B cell (primary cell): ENCODE measurements at regions not wholly inside any gene's neighbourhood (a gene's known extent, or its start where the extent isn't known, plus 50 kb on each side); places are given as distances from the start of the nearest gene placed in this dataset.

Experiments
- ATAC-seq: fragments of 200-7000 bp; cut with Tn5 transposase; one replicate; pipeline ENCODE4 v1.10.0; 2021; ENCODE audit warnings: low read depth, mild to moderate bottlenecking, moderate number of reproducible peaks, moderate library complexity
- CTCF ChIA-PET: fragments of 350-600 bp; sonication (Branson Sonifier 250); formaldehyde crosslinking; loops from one replicate; lab custom pipeline; 2021; ENCODE audit warnings: antibody characterized with exemption, inconsistent platforms; lab: Charles Lee
- POLR2A ChIA-PET: fragments of 350-600 bp; sonication (Branson Sonifier 250); formaldehyde crosslinking; loops from one replicate; lab custom pipeline; 2021; ENCODE audit warnings: antibody characterized with exemption; lab: Charles Lee
- DNase-seq: peaks from one replicate; pipeline ENCODE4 v3.0.0; 2013
- H2AFZ ChIP-seq: 2 replicates; pipeline ENCODE4 v1.6.1; 2012; ENCODE audit warnings: mild to moderate bottlenecking, low read depth, low read length; ENCODE audit not compliant: insufficient read depth, poor library complexity, severe bottlenecking
- H3K27ac ChIP-seq, 2 donors: 1 replicate in 1 of 2; 2 replicates in 1 of 2; pipeline ENCODE4 v1.5.1; 2012 to 2013; ENCODE audit warnings: low read length in 2 of 2, mild to moderate bottlenecking in 2 of 2, moderate library complexity in 1 of 2
- H3K27me3 ChIP-seq, 4 experiments: fragments of 200-600 bp in 1 of 4; sonication (generic) in 1 of 4; replicated peaks in 1 of 4; 1 replicate in 2 of 4; 2 replicates in 2 of 4; pipeline versions ENCODE4 v1.6.1 to v1.7.0; 2013 to 2016; ENCODE audit warnings: low read length in 3 of 4, mild to moderate bottlenecking in 2 of 4, mixed read lengths in 1 of 4, moderate library complexity in 1 of 4; ENCODE audit not compliant: insufficient read depth in 4 of 4, control insufficient read depth in 3 of 4; ENCODE audit errors: control extremely low read depth in 1 of 4
- H3K36me3 ChIP-seq, 2 experiments: replicated peaks in 1 of 2; 1 replicate in 1 of 2; 2 replicates in 1 of 2; pipeline versions ENCODE4 v1.6.1 to v1.7.1; 2013; ENCODE audit warnings: low read length in 1 of 2; ENCODE audit not compliant: insufficient read depth in 2 of 2, control insufficient read depth in 1 of 2; ENCODE audit errors: control extremely low read depth in 1 of 2, extremely low read depth in 1 of 2
- H3K4me1 ChIP-seq, 2 donors: fragments of 200-600 bp in 1 of 2; sonication (generic) in 1 of 2; 1 replicate in 1 of 2; 2 replicates in 1 of 2; pipeline versions ENCODE4 v1.5.1 to v1.6.1; 2013 to 2017; ENCODE audit warnings: low read length in 2 of 2; ENCODE audit not compliant: control insufficient read depth in 2 of 2, insufficient read depth in 2 of 2
- H3K4me2 ChIP-seq: replicated peaks from 2 replicates; pipeline ENCODE3; 2012; ENCODE audit warnings: mild to moderate bottlenecking, low read depth, low read length; ENCODE audit not compliant: poor library complexity, severe bottlenecking
- H3K4me3 ChIP-seq, 5 experiments: fragments of 200-600 bp in 1 of 5; sonication (generic) in 1 of 5; 1 replicate in 3 of 5; 2 replicates in 2 of 5; pipeline versions ENCODE4 v1.5.1 to v1.7.0; 2011 to 2016; ENCODE audit warnings: low read length in 4 of 5, mild to moderate bottlenecking in 4 of 5, low read depth in 2 of 5, control low read depth in 1 of 5, moderate library complexity in 1 of 5; ENCODE audit not compliant: insufficient read depth in 1 of 5; ENCODE audit errors: control extremely low read depth in 1 of 5, extremely low read depth in 1 of 5
- H3K79me2 ChIP-seq: fragments of 200-600 bp; sonication (generic); one replicate; pipeline ENCODE4 v1.6.0; 2016; ENCODE audit warnings: low read length; ENCODE audit not compliant: control insufficient read depth, insufficient read depth
- H3K9ac ChIP-seq: fragments of 200-600 bp; sonication (generic); 2 replicates; pipeline ENCODE4 v1.6.1; 2017; ENCODE audit warnings: mild to moderate bottlenecking, low read length, moderate library complexity
- H3K9me3 ChIP-seq, 3 donors: one replicate each; pipeline versions ENCODE4 v1.6.1 to v1.7.1; 2013; ENCODE audit warnings: low read length in 2 of 3; ENCODE audit not compliant: control insufficient read depth in 2 of 3, insufficient read depth in 1 of 3; ENCODE audit errors: control extremely low read depth in 1 of 3
- H4K20me1 ChIP-seq: 2 replicates; pipeline ENCODE4 v1.6.0; 2012; ENCODE audit warnings: mild to moderate bottlenecking, low read length; ENCODE audit not compliant: insufficient read depth, control insufficient read depth, poor library complexity, severe bottlenecking
- H3K27ac Mint-ChIP-seq: one replicate; pipeline ENCODE4 v1.8.0; 2021; ENCODE audit warnings: mixed read lengths
- H3K27me3 Mint-ChIP-seq: one replicate; pipeline ENCODE4 v1.8.0; 2021; ENCODE audit warnings: mixed read lengths
- H3K4me1 Mint-ChIP-seq: one replicate; pipeline ENCODE4 v1.8.0; 2021; ENCODE audit warnings: mixed read lengths
- H3K4me3 Mint-ChIP-seq: one replicate; pipeline ENCODE4 v1.8.0; 2021; ENCODE audit warnings: mixed read lengths
- H3K9me3 Mint-ChIP-seq: one replicate; pipeline ENCODE4 v1.8.0; 2022; ENCODE audit warnings: mixed read lengths; ENCODE audit not compliant: insufficient read depth
- EZH2 ChIP-seq: IDR thresholded peaks from 2 replicates; pipeline ENCODE4 v1.6.1; 2012; ENCODE audit warnings: borderline replicate concordance, low read depth, mild to moderate bottlenecking, moderate library complexity, low read length; ENCODE audit not compliant: insufficient read depth, poor library complexity, severe bottlenecking
- WGBS: methylation state at CpG from one replicate; pipeline ENCODE4 v1.1.5; 2013; ENCODE audit warnings: missing lambda C conversion rate; ENCODE audit not compliant: insufficient coverage; 5-methylcytosine and 5-hydroxymethylcytosine counted together
- intact Hi-C: fragments of 100-400 bp; cut with micrococcal nuclease; formaldehyde crosslinking; loops from one replicate; pipeline ENCODE4 v1.10.0; 2022
- TF ChIP-seq, protein P1 (sequence below): fragments of 200-600 bp; IDR thresholded peaks from one replicate; pipeline ENCODE4 v1.8.0; 2022; ENCODE audit warnings: antibody characterized with exemption, mild to moderate bottlenecking

DNA sequence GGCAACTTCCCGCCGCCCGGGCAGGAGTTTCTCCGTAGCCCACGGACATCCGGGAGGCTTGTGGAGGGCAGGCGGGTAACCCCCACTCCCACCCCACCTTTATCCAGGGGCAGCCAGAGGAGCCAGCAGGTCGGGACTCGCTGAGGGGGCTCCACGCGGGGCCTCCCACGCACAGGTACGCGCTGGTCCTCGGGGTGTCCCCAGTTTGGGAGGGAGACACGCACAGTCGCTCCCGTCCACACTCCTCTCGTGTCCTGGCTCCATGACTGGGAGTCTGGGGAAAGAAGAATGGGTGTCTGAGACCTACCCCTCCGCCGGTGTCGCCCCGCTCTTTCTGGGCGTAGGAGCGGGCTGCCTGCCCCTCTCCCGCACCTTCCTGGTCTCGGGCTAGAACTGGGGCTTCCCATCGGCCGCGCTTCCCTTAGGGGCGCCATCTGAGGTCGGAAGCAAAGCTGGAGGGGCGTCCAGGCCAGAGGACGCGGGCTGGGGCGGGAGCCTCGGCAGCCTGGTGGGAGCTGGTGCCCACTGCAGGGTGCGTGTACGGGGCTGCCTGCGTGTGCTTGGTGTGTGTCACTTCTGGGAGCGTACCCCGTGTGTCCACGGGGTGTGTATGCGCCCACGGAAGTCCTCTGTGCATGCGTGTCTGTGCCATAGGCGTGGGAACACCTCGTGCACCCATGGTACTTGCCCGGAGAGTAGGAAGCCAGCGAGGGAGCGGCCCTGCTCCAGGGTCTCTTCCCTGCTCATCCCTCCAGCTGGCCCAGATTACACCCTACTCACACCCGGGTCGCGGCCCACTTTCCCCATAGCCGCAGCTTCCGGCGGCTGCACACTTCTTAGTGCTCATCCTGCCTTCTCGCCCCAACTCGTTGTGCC is 73.0 kb upstream of the LEP start:
- intact Hi-C loops, result loop anchor here (1.0 kb wide), 1 partner anchor 10 kb away; no protein-coding TSS in a partner anchor
- ATAC-seq (no peak), DNase-seq (peak; percentile 35)
- peaks cover 36% of the 10 kb centered on the region for H3K4me1 Mint-ChIP-seq
- peaks cover 0 to 66% (median 45%) of the 10 kb centered on the region in 4 experiments for H3K27me3 ChIP-seq
- peaks cover 30 to 36% of the 10 kb centered on the region in 2 donors for H3K4me1 ChIP-seq
- peak overlapping the region in 3 of 5 experiments; percentile 25 to 67 (median 37) for H3K4me3 ChIP-seq
- peaks cover 0 to 20% (median 0%) of the 10 kb centered on the region in 3 donors for H3K9me3 ChIP-seq
- H3K79me2 ChIP-seq, result no peaks in the 10 kb centered on the region
- no peaks in the 10 kb centered on the region for H3K36me3 ChIP-seq
- H3K9ac ChIP-seq, result peak overlapping the region; percentile 76
- H3K27ac ChIP-seq, result no peak overlapping the region
- no peaks in the 10 kb centered on the region for H4K20me1 ChIP-seq
- POLR2A ChIA-PET, result no interaction called here
- no peaks in the 10 kb centered on the region for H3K9me3 Mint-ChIP-seq
- peak overlapping the region; percentile 42 for H2AFZ ChIP-seq
- CTCF ChIA-PET, result interaction anchor here (1.3 kb wide), 1 partner anchor 32 kb away, joined by 3 read pairs; no protein-coding TSS in a partner anchor
- whole genome bisulfite sequencing, result 8% methylated on average over 46 of the region's 59 CpGs
- H3K4me3 Mint-ChIP-seq, result peak overlapping the region; percentile 81
- H3K4me2 ChIP-seq, result peak overlapping the region; percentile 94
- no peak overlapping the region for H3K27ac Mint-ChIP-seq
- peaks cover 54% of the 10 kb centered on the region for H3K27me3 Mint-ChIP-seq
- TF ChIP-seq, protein P1, sequence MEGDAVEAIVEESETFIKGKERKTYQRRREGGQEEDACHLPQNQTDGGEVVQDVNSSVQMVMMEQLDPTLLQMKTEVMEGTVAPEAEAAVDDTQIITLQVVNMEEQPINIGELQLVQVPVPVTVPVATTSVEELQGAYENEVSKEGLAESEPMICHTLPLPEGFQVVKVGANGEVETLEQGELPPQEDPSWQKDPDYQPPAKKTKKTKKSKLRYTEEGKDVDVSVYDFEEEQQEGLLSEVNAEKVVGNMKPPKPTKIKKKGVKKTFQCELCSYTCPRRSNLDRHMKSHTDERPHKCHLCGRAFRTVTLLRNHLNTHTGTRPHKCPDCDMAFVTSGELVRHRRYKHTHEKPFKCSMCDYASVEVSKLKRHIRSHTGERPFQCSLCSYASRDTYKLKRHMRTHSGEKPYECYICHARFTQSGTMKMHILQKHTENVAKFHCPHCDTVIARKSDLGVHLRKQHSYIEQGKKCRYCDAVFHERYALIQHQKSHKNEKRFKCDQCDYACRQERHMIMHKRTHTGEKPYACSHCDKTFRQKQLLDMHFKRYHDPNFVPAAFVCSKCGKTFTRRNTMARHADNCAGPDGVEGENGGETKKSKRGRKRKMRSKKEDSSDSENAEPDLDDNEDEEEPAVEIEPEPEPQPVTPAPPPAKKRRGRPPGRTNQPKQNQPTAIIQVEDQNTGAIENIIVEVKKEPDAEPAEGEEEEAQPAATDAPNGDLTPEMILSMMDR, result no peak
- peak; percentile 35 for TF ChIP-seq EZH2

DNA sequence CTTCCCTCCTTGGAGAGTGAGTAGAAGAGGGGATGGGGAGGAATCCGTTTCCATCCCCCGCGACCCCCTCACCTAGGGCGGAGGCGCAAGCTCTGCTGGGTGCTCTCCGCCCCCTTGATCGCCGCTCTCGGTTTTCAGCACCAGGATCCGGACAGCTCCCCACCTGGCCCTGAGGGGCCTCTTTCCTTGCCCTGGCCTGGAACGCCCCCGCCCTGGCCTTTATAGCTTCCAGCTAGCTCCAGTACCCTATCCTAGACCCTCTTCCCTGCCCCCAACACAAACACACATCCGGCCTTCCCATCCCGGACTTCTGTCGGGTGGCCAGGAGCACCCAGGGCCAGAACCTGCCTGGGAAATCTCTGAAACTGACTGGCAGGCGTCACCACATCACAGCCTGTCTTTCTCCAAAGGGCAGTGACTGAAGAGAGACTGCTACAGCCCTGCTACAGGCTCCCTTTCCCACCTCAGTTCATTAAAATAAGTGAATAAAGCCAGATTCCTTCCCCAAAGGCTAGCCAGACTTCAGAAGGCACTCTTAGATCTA is 72.3 kb upstream of the LEP start:
- peaks cover 0 to 20% (median 0%) of the 10 kb centered on the region in 3 donors for H3K9me3 ChIP-seq
- H3K4me1 ChIP-seq, result peaks cover 30 to 36% of the 10 kb centered on the region in 2 donors
- 12% methylated on average over 12 of the region's 16 CpGs for WGBS
- intact Hi-C loops, result no loop called here
- peaks cover 0 to 59% (median 42%) of the 10 kb centered on the region in 4 experiments for H3K27me3 ChIP-seq
- no peak overlapping the region for H3K9ac ChIP-seq
- peak overlapping the region; percentile 94 for H3K4me2 ChIP-seq
- CTCF ChIA-PET, result interaction anchor here (1.3 kb wide), 1 partner anchor 33 kb away, joined by 3 read pairs; no protein-coding TSS in a partner anchor
- peak overlapping the region; percentile 81 for H3K4me3 Mint-ChIP-seq
- H3K4me1 Mint-ChIP-seq, result peaks cover 38% of the 10 kb centered on the region
- no peak overlapping the region for H3K27ac ChIP-seq
- DNase-seq (peak; percentile 26), ATAC-seq (no peak)
- no peaks in the 10 kb centered on the region for H3K9me3 Mint-ChIP-seq
- no peak overlapping the region for H3K4me3 ChIP-seq
- no peaks in the 10 kb centered on the region for H3K36me3 ChIP-seq
- no peak overlapping the region for H3K27ac Mint-ChIP-seq
- no peaks in the 10 kb centered on the region for H4K20me1 ChIP-seq
- H3K27me3 Mint-ChIP-seq, result peaks cover 47% of the 10 kb centered on the region
- POLR2A ChIA-PET, result no interaction called here
- no peak for TF ChIP-seq EZH2
- TF ChIP-seq, protein P1, result no peak
- H2AFZ ChIP-seq, result no peak overlapping the region
- H3K79me2 ChIP-seq, result no peaks in the 10 kb centered on the region
